ENCODE measurements at regions not wholly inside any gene's neighbourhood (a gene's known extent, or its start where the extent isn't known, plus 50 kb on each side); places are given as distances from the start of the nearest gene placed in this dataset.

DNA sequence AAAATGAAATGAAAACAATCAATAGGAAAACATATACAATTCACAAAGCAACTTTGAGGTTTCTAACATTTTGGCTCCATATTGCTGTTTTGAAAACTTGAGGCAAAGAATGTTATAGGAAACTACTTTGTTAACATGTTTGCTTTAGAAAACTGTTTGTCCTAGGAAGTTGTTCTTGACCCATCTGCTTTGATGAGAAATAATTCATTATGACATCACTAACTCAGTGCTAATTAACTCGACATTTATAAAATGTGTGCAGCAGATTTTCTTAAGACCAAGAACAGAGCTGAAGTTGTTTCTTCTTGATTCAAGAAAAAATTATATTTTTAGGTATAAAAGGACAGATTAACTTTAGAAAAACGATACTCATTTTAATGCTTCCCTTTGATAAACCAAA, 94.7 kb downstream of the SOX9 start:
- TF ChIP-seq, protein P1, sequence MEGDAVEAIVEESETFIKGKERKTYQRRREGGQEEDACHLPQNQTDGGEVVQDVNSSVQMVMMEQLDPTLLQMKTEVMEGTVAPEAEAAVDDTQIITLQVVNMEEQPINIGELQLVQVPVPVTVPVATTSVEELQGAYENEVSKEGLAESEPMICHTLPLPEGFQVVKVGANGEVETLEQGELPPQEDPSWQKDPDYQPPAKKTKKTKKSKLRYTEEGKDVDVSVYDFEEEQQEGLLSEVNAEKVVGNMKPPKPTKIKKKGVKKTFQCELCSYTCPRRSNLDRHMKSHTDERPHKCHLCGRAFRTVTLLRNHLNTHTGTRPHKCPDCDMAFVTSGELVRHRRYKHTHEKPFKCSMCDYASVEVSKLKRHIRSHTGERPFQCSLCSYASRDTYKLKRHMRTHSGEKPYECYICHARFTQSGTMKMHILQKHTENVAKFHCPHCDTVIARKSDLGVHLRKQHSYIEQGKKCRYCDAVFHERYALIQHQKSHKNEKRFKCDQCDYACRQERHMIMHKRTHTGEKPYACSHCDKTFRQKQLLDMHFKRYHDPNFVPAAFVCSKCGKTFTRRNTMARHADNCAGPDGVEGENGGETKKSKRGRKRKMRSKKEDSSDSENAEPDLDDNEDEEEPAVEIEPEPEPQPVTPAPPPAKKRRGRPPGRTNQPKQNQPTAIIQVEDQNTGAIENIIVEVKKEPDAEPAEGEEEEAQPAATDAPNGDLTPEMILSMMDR (IDR thresholded peaks at IDR 0.05) = no peak
- TF ChIP-seq POLR2A (IDR thresholded peaks at IDR 0.05) = no peak
